ENCODE measurements at regions not wholly inside any gene's neighbourhood (a gene's known extent, or its start where the extent isn't known, plus 50 kb on each side); places are given as distances from the start of the nearest gene placed in this dataset.

- TF ChIP-seq POLR2A (IDR thresholded peaks at IDR 0.05) = no peak
- TF ChIP-seq CTCF (IDR thresholded peaks at IDR 0.05) = no peak
Observed at GRCh38 chr2:217249121-217250012, 389.5 kb upstream of the TNP1 start.
